Adrenal gland (tissue), 9 donors: ENCODE measurements at regions not wholly inside any gene's neighbourhood (a gene's known extent, or its start where the extent isn't known, plus 50 kb on each side); places are given as distances from the start of the nearest gene placed in this dataset.

Source experiments
- DNase-seq, 7 donors: peaks; one replicate each; pipeline ENCODE4 v3.0.0-alpha.2; 2019 to 2020
- H3K27ac ChIP-seq, 5 donors: fragments of 200-600 bp; sonication (generic) in 4 of 5; 1 replicate in 3 of 5; 2 replicates in 2 of 5; pipeline versions ENCODE4 v1.5.1 to v1.8.0; 2016 to 2020; ENCODE audit warnings: mild to moderate bottlenecking in 1 of 5
- H3K27me3 ChIP-seq: fragments of 200-600 bp; 2 replicates; pipeline ENCODE4 v1.8.0; 2021
- H3K36me3 ChIP-seq, 2 donors: fragments of 200-600 bp; replicated peaks in 1 of 2; 1 replicate in 1 of 2; 2 replicates in 1 of 2; pipeline versions ENCODE4 v1.5.1 to v1.8.0; 2018 to 2022
- H3K4me1 ChIP-seq, 2 donors: fragments of 200-600 bp; replicated peaks in 1 of 2; 1 replicate in 1 of 2; 2 replicates in 1 of 2; pipeline versions ENCODE4 v1.5.1 to v1.8.0; 2018 to 2021
- H3K4me3 ChIP-seq, 4 donors: fragments of 200-600 bp; sonication (generic) in 3 of 4; one replicate each; pipeline ENCODE4 v1.5.1; 2016 to 2018
- H3K9me3 ChIP-seq, 3 donors: fragments of 200-600 bp; sonication (generic) in 1 of 3; replicated peaks in 1 of 3; 1 replicate in 2 of 3; 2 replicates in 1 of 3; pipeline versions ENCODE4 v1.5.1 to v1.8.0; 2016 to 2021
- POLR2A ChIP-seq, 2 donors: fragments of 450-650 bp; IDR thresholded peaks; one replicate each; pipeline ENCODE4 v1.6.1; 2017; ENCODE audit warnings: antibody characterized with exemption in 2 of 2, mild to moderate bottlenecking in 2 of 2, moderate library complexity in 1 of 2
- WGBS, 4 donors: extraction: QIAGEN DNeasy Blood & Tissue Kit in 2 of 4; methylation state at CpG; one replicate each; pipeline versions ENCODE4 v1.1.5 to v1.1.7; 2013 to 2017; 5-methylcytosine and 5-hydroxymethylcytosine counted together
- intact Hi-C, 2 donors: fragments of 100-400 bp; cut with DNase I; formaldehyde crosslinking; loops; one replicate each; pipeline versions ENCODE4 v1.14.1 to v1.15.0; 2022 to 2023
- TF ChIP-seq, protein P1 (sequence below), 6 experiments: fragments of 450-650 bp in 4 of 6; fragments of 200-600 bp in 2 of 6; sonication (generic) in 1 of 6; IDR thresholded peaks; 1 replicate in 5 of 6; 2 replicates in 1 of 6; pipeline versions ENCODE4 v1.5.1 to v1.8.0; 2016 to 2021; ENCODE audit warnings: antibody characterized with exemption in 6 of 6, mild to moderate bottlenecking in 2 of 6, moderate library complexity in 1 of 6
- donor health status: healthy with polysubstance abuse.
- donor health status: Bipolar disorder and iron deficiency.
- donor health status: DM: yes; HTN: yes; CAD: no.
- donor health status: DM: no; HTN: no; CAD: no.
- donor health status: DM: no; HTN: no; CAD: no.

DNA sequence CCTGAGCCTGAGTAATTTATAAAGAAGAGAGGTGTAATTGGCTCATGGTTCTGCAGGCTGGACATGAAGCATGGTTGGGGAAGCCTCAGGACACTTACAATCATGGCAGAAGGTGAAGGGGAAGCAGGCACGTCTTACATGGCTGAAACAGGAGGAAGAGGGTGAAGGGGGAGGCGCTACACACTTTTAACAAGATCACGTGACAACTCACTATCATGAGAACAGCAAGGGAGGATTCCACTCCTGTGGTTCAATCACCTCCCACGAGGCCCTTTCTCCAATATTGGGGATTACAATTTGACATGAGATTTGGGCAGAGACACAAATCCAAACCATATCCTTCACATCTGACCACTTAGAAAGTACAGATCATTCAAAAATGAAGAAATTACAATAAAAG lies 110.6 kb upstream of the SHISA6 start:
- WGBS, 4 donors, result 44 to 69% (median 59%) methylated on average over 4 of the region's 4 CpGs
- no peaks in the 10 kb centered on the region for H3K9me3 ChIP-seq
- H3K27ac ChIP-seq, result no peak overlapping the region
- H3K4me1 ChIP-seq, result no peaks in the 10 kb centered on the region
- no peaks in the 10 kb centered on the region for H3K36me3 ChIP-seq
- H3K4me3 ChIP-seq, result no peak overlapping the region
- TF ChIP-seq, protein P1, sequence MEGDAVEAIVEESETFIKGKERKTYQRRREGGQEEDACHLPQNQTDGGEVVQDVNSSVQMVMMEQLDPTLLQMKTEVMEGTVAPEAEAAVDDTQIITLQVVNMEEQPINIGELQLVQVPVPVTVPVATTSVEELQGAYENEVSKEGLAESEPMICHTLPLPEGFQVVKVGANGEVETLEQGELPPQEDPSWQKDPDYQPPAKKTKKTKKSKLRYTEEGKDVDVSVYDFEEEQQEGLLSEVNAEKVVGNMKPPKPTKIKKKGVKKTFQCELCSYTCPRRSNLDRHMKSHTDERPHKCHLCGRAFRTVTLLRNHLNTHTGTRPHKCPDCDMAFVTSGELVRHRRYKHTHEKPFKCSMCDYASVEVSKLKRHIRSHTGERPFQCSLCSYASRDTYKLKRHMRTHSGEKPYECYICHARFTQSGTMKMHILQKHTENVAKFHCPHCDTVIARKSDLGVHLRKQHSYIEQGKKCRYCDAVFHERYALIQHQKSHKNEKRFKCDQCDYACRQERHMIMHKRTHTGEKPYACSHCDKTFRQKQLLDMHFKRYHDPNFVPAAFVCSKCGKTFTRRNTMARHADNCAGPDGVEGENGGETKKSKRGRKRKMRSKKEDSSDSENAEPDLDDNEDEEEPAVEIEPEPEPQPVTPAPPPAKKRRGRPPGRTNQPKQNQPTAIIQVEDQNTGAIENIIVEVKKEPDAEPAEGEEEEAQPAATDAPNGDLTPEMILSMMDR (IDR thresholded peaks at IDR 0.05), result no peak
- no peak for TF ChIP-seq POLR2A (IDR thresholded peaks at IDR 0.05)
- no peak for DNase-seq
- intact Hi-C loops, result no loop called here
- no peaks in the 10 kb centered on the region for H3K27me3 ChIP-seq

DNA sequence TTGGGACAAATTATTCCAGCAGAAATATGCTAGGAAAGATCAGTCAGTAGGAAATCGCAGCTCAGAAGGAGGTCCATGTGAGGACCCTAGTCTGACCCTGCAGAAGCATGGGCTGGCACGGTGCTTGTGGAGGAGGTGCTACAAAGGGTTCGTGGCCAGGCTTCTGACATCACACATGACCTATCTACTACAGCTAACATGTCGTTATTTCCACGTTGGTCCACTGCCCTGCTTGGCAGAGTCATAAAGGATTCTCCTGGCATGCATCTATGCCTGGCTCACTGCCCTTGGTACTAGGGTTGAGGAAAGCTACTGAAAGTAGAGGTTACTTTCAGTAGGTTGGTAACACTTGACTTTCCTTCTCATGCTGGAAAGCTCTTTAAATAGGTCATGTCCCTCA lies 118.1 kb upstream of the SHISA6 start:
- no peak overlapping the region for H3K27ac ChIP-seq
- intact Hi-C loops, result no loop called here
- H3K4me1 ChIP-seq, result no peaks in the 10 kb centered on the region
- no peak overlapping the region for H3K4me3 ChIP-seq
- no peaks in the 10 kb centered on the region for H3K27me3 ChIP-seq
- WGBS, 4 donors, result 24 to 54% (median 43%) methylated on average over 5 of the region's 5 CpGs
- no peaks in the 10 kb centered on the region for H3K36me3 ChIP-seq
- DNase-seq, result peak in 4 of 7 donors; percentile 1 to 25 (median 13)
- TF ChIP-seq, protein P1 (IDR thresholded peaks at IDR 0.05), result no peak
- no peak for TF ChIP-seq POLR2A (IDR thresholded peaks at IDR 0.05)
- no peaks in the 10 kb centered on the region for H3K9me3 ChIP-seq

DNA sequence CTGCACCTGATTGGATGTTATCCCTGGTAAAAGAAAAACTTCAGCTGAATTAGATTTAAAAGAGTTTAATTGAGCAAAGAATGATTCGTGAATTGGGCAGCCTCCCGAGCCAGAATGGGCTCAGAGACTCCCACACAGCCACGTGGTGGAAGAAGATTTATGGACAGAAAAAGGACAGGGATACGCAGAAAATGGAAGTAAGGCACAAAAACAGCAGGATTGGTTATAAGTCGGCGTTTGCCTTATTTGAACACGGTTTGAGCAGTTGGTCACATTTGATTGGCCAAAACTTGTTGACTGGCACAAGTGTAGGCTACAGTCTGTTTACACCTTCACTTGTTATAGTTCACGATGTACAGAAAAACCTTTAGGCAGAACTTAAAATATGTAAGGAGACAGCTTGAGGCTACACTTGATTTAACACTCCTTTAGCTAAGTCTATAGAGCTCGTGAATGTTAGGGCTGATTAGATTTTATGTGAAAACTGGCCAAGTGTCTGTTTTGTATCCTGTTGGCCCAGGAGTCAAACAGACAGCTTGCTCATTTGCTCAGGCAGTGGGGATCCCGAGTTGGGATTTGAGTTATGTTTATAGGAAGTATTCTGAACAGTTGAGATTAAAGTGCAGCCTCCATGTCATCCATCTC lies 119.5 kb upstream of the SHISA6 start:
- intact Hi-C loops, result no loop called here
- H3K4me1 ChIP-seq, result no peaks in the 10 kb centered on the region
- TF ChIP-seq, protein P1 (IDR thresholded peaks at IDR 0.05), result no peak
- no peaks in the 10 kb centered on the region for H3K36me3 ChIP-seq
- WGBS, 4 donors, result 38 to 47% (median 42%) methylated on average over 10 of the region's 10 CpGs
- H3K27me3 ChIP-seq, result no peaks in the 10 kb centered on the region
- H3K9me3 ChIP-seq, result no peaks in the 10 kb centered on the region
- H3K27ac ChIP-seq, result no peak overlapping the region
- DNase-seq, result no peak
- no peak overlapping the region for H3K4me3 ChIP-seq

DNA sequence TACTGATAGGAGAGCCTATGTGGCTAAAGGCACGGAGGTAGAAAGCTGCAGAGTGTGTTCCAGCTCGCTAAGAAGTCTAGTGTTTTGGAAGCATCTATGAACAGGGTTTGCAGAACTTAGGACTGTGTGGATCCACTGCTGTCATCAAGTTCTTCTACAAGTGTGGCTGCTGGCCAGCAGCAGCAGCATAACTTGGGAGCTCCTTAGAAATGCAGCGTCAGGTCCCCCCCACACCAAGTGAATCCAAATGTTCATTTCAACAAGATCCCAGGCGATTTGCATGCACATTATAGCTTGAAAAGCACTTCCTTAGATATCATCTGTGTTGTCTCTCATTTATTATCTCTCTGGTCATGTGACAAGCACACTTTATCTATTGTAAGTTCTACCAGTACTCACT lies 131.9 kb upstream of the SHISA6 start:
- intact Hi-C loops, result no loop called here
- no peak overlapping the region for H3K4me3 ChIP-seq
- H3K4me1 ChIP-seq, result no peaks in the 10 kb centered on the region
- H3K27ac ChIP-seq, result no peak overlapping the region
- H3K9me3 ChIP-seq, result no peaks in the 10 kb centered on the region
- no peaks in the 10 kb centered on the region for H3K36me3 ChIP-seq
- TF ChIP-seq, protein P1 (IDR thresholded peaks at IDR 0.05), result no peak
- no peak for TF ChIP-seq POLR2A (IDR thresholded peaks at IDR 0.05)
- no peak for DNase-seq
- no peaks in the 10 kb centered on the region for H3K27me3 ChIP-seq
- WGBS, 4 donors, result 60 to 73% (median 65%) methylated on average over 4 of the region's 4 CpGs
